Uterus (tissue), 3 donors: ENCODE measurements at regions not wholly inside any gene's neighbourhood (a gene's known extent, or its start where the extent isn't known, plus 50 kb on each side); places are given as distances from the start of the nearest gene placed in this dataset.

Experiments used
- DNase-seq, 2 donors: peaks; one replicate each; pipeline ENCODE4 v3.0.0-alpha.2; 2019 to 2020
- H3K27ac ChIP-seq, 2 donors: fragments of 200-600 bp; sonication (generic); 1 replicate in 1 of 2; 2 replicates in 1 of 2; pipeline ENCODE4 v1.5.1; 2016 to 2018
- H3K27me3 ChIP-seq, 2 donors: fragments of 200-600 bp; sonication (generic); one replicate each; pipeline ENCODE4 v1.5.1; 2018 to 2019; ENCODE audit warnings: control low read depth in 1 of 2
- H3K36me3 ChIP-seq, 2 donors: fragments of 200-600 bp; sonication (generic); one replicate each; pipeline ENCODE4 v1.5.1; 2019; ENCODE audit warnings: control low read depth in 1 of 2
- H3K4me1 ChIP-seq, 2 donors: fragments of 200-600 bp; sonication (generic); one replicate each; pipeline ENCODE4 v1.5.1; 2018 to 2019; ENCODE audit warnings: control low read depth in 1 of 2
- H3K4me3 ChIP-seq, 2 donors: fragments of 200-600 bp; sonication (generic); 1 replicate in 1 of 2; 2 replicates in 1 of 2; pipeline ENCODE4 v1.5.1; 2018 to 2019; ENCODE audit warnings: mild to moderate bottlenecking in 1 of 2
- H3K9me3 ChIP-seq, 2 donors: fragments of 200-600 bp; sonication (generic); one replicate each; pipeline ENCODE4 v1.5.1; 2019; ENCODE audit warnings: control low read depth in 1 of 2
- POLR2A ChIP-seq, 2 donors: fragments of 450-650 bp; IDR thresholded peaks; one replicate each; pipeline ENCODE4 v1.6.1; 2016; ENCODE audit warnings: antibody characterized with exemption in 2 of 2, mild to moderate bottlenecking in 1 of 2, moderate library complexity in 1 of 2
- intact Hi-C: fragments of 100-400 bp; cut with DNase I; formaldehyde crosslinking; loops from one replicate; pipeline ENCODE4 v1.15.1; 2023; ENCODE audit warnings: low total_unique reads
- TF ChIP-seq, protein P1 (sequence below), 4 experiments: fragments of 200-600 bp in 2 of 4; fragments of 450-650 bp in 2 of 4; sonication (generic) in 2 of 4; IDR thresholded peaks; one replicate each; pipeline ENCODE4 v1.5.1; 2016 to 2019; ENCODE audit warnings: antibody characterized with exemption in 4 of 4, mild to moderate bottlenecking in 2 of 4, moderate library complexity in 1 of 4
- donor health status: DM: yes; HTN: yes; CAD: no.

DNA sequence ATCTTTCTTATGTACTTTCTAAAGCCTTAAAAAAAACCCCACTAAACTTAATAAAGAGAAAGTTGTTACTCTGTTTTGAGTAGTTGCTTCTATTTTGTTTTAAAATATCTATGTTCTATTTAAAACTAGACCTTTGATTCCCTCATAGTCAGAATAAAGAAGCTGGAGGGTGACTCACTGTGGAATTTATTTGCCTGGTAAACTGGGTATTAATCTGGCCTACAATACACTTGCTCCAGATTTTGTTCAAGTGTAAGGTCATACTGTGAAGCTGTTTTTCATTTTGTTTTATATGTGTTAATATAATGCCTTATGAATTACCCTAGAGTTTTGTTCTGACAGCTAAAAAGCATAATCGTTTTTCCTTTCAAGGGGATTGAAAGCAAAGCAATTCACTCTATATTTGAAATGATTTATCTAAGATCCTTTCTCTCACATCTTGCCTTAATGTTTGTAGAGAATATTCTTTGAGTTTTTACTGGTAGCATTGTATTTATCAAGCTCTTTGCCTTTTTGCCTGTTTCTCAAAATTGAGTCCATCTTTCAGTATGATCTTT, 277.4 kb upstream of the PITX2 start:
- no peak for DNase-seq
- Histone ChIP-seq H3K4me3 (no peak overlapping the region), H3K27me3 (no peaks in the 10 kb centered on the region), H3K36me3 (no peaks in the 10 kb centered on the region), H3K27ac (no peak overlapping the region), H3K4me1 (no peaks in the 10 kb centered on the region), H3K9me3 (no peaks in the 10 kb centered on the region)
- TF ChIP-seq, protein P1, sequence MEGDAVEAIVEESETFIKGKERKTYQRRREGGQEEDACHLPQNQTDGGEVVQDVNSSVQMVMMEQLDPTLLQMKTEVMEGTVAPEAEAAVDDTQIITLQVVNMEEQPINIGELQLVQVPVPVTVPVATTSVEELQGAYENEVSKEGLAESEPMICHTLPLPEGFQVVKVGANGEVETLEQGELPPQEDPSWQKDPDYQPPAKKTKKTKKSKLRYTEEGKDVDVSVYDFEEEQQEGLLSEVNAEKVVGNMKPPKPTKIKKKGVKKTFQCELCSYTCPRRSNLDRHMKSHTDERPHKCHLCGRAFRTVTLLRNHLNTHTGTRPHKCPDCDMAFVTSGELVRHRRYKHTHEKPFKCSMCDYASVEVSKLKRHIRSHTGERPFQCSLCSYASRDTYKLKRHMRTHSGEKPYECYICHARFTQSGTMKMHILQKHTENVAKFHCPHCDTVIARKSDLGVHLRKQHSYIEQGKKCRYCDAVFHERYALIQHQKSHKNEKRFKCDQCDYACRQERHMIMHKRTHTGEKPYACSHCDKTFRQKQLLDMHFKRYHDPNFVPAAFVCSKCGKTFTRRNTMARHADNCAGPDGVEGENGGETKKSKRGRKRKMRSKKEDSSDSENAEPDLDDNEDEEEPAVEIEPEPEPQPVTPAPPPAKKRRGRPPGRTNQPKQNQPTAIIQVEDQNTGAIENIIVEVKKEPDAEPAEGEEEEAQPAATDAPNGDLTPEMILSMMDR (IDR thresholded peaks at IDR 0.05): no peak
- no peak for TF ChIP-seq POLR2A (IDR thresholded peaks at IDR 0.05)
- intact Hi-C loops: no loop called here

DNA sequence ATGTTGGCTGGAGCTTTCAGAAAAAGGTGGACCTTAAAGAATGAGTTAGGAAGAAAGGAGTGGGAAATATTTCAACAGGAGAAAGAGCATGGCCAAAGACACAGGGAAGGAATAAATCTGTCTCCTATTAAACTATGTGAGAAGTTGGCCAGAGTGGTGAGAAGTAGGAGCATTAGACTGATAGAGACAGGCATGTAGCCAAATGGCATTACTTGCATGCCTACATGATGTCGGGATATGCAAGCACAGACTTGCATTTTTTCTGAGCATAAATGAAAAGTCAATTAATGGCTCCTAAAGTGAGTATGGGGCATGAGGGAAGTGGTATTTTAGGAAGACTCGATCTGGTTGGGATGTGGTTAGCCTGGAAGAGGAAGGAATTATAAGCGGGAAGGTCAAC, 279.6 kb upstream of the PITX2 start:
- Histone ChIP-seq H3K4me3 (no peak overlapping the region), H3K27ac (no peak overlapping the region), H3K4me1 (no peaks in the 10 kb centered on the region), H3K36me3 (no peaks in the 10 kb centered on the region), H3K9me3 (no peaks in the 10 kb centered on the region), H3K27me3 (no peaks in the 10 kb centered on the region)
- no peak for TF ChIP-seq POLR2A (IDR thresholded peaks at IDR 0.05)
- TF ChIP-seq, protein P1 (IDR thresholded peaks at IDR 0.05): no peak
- no peak for DNase-seq
- intact Hi-C loops: no loop called here

DNA sequence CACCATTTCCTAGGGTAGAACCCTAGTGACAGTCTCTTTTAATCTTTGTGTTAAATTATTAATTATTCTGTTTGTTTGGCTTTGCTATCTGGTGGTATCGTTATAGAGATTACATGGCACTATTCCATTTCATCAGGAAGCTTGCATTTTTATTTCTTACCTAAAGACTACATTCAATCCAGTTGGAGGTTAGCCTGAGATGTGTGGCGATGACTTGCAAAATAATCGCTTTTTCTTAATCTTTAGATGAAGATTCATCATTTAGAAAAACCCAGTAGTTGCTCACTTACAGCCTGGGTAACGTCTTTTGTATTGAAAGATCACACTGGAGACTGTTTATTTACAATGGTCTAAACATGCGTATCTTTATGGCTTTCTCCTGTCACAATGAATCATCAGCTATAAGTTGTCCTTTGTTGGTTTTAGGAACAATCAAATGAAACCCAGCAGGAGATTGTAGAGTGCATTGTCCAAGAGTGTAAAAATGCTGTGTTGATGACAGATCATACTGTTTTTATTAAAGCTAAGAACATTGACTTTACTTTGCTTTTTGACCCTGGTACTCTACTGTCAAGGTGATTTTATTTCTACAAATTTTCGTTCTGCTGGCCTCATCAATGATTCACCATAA, 281.7 kb upstream of the PITX2 start:
- Histone ChIP-seq H3K4me1 (no peaks in the 10 kb centered on the region), H3K27ac (no peak overlapping the region), H3K9me3 (no peaks in the 10 kb centered on the region), H3K27me3 (no peaks in the 10 kb centered on the region), H3K36me3 (no peaks in the 10 kb centered on the region), H3K4me3 (no peak overlapping the region)
- intact Hi-C loops: no loop called here
- TF ChIP-seq, protein P1 (IDR thresholded peaks at IDR 0.05): no peak
- no peak for TF ChIP-seq POLR2A (IDR thresholded peaks at IDR 0.05)
- no peak for DNase-seq

DNA sequence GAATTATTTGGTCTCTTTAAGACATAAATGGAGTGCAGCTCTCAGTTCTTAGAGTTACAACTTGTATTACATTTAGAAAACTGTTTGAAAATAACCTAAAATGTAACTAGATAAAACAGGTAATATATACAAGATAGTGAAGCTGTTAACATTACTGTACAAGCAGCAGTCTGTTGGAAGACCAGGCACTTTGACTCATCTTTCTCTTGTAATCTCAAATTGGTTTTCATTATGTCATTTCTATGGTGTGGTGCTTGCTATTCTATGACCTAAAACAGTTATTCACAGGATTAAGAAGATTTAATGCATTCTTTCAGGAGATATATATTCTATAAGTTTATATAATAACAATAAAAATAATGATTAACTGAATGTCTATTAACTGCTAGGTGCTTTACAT, 282.5 kb upstream of the PITX2 start:
- intact Hi-C loops: no loop called here
- H3K27me3 ChIP-seq: no peaks in the 10 kb centered on the region
- H3K36me3 ChIP-seq: no peaks in the 10 kb centered on the region
- no peaks in the 10 kb centered on the region for H3K4me1 ChIP-seq
- no peak for TF ChIP-seq POLR2A (IDR thresholded peaks at IDR 0.05)
- TF ChIP-seq, protein P1 (IDR thresholded peaks at IDR 0.05): no peak
- H3K27ac ChIP-seq: no peak overlapping the region
- H3K9me3 ChIP-seq: no peaks in the 10 kb centered on the region
- no peak for DNase-seq
- no peak overlapping the region for H3K4me3 ChIP-seq

DNA sequence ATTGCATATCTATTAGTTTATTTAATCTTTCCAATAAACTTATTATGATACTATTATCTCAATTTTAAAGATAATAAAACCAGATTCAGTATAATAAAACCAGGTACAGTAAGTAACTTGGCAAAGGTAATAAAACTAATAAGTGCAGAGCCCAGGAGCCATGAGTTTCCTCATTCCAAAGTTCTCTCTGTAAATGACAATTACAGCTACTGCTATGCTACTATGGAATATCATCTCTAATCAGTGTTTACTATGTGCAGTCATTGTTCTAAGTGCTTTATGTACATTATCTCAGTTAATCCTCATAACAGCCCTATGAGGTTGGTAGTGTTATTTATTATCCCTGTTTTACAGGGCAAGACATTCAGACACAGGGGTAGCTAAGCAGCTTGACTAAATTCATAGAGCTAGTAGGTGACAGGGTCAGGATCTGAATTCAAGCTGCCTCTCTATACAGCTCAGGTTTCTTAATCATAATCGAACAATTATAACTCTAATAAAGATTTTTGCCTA, 285.0 kb upstream of the PITX2 start:
- intact Hi-C loops: no loop called here
- no peak overlapping the region for H3K4me3 ChIP-seq
- DNase-seq: no peak
- H3K36me3 ChIP-seq: no peaks in the 10 kb centered on the region
- H3K4me1 ChIP-seq: no peaks in the 10 kb centered on the region
- H3K9me3 ChIP-seq: no peaks in the 10 kb centered on the region
- no peak overlapping the region for H3K27ac ChIP-seq
- TF ChIP-seq POLR2A (IDR thresholded peaks at IDR 0.05): no peak
- TF ChIP-seq, protein P1 (IDR thresholded peaks at IDR 0.05): no peak
- H3K27me3 ChIP-seq: no peaks in the 10 kb centered on the region
